Peyer's patch (tissue), 4 donors: ENCODE measurements at regions not wholly inside any gene's neighbourhood (a gene's known extent, or its start where the extent isn't known, plus 50 kb on each side); places are given as distances from the start of the nearest gene placed in this dataset.

Experiments
- POLR2A ChIP-seq, 2 donors: fragments of 450-650 bp; IDR thresholded peaks; one replicate each; pipeline ENCODE4 v1.5.1; 2017; ENCODE audit warnings: antibody characterized with exemption in 2 of 2, mild to moderate bottlenecking in 2 of 2, moderate library complexity in 2 of 2
- TF ChIP-seq, protein P1 (sequence below), 6 experiments: fragments of 450-650 bp in 4 of 6; fragments of 200-600 bp in 2 of 6; sonication (generic) in 1 of 6; IDR thresholded peaks; one replicate each; pipeline ENCODE4 v1.5.1; 2017 to 2019; ENCODE audit warnings: antibody characterized with exemption in 6 of 6, mild to moderate bottlenecking in 3 of 6, moderate library complexity in 1 of 6

DNA sequence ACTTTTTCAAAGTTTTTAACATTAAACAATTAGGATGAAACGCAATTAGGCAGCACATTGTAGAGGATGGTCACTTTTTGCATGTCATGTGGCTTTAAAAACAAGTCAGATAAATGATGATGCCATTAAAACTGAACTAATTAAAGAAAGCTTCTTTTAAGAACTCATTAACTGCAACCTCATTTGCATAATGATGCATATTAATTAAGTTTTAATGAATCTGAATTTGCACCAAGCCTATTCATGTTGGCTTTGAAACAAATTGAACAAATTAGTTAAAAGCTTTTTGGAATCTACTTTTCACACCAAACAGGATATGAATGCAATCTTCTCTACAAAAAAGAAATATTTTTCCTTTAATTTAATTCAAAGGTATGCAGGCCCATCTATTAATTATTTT lies 499.0 kb downstream of the VRK1 start:
- TF ChIP-seq, protein P1, sequence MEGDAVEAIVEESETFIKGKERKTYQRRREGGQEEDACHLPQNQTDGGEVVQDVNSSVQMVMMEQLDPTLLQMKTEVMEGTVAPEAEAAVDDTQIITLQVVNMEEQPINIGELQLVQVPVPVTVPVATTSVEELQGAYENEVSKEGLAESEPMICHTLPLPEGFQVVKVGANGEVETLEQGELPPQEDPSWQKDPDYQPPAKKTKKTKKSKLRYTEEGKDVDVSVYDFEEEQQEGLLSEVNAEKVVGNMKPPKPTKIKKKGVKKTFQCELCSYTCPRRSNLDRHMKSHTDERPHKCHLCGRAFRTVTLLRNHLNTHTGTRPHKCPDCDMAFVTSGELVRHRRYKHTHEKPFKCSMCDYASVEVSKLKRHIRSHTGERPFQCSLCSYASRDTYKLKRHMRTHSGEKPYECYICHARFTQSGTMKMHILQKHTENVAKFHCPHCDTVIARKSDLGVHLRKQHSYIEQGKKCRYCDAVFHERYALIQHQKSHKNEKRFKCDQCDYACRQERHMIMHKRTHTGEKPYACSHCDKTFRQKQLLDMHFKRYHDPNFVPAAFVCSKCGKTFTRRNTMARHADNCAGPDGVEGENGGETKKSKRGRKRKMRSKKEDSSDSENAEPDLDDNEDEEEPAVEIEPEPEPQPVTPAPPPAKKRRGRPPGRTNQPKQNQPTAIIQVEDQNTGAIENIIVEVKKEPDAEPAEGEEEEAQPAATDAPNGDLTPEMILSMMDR (IDR thresholded peaks at IDR 0.05) = no peak
- TF ChIP-seq POLR2A (IDR thresholded peaks at IDR 0.05) = no peak
